Amniotic epithelial cell (primary cell): ENCODE measurements at regions not wholly inside any gene's neighbourhood (a gene's known extent, or its start where the extent isn't known, plus 50 kb on each side); places are given as distances from the start of the nearest gene placed in this dataset.

Experiments
- DNase-seq: peaks from one replicate; pipeline ENCODE4 v3.0.0-alpha.2; 2010; ENCODE audit warnings: low read depth

DNA sequence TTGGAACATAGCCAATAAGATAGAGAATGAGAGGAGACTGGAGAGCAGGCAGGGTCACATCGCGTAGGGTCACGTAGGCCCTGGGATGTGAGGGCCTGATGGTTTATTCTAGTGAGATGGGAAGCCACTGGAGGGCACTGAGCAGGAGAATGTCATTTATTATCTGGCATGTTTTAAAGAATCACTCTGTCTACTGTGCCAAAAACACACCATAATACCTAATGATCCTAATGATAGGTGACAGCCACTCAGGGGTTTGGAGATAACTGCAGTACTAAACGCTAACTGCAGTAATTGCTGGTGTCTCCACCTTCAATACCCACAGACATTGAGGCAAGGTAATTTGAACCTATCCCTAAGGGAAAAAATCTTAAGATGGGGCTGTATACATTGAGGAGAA is 185.4 kb downstream of the TTLL7 start:
- DNase-seq = no peak

DNA sequence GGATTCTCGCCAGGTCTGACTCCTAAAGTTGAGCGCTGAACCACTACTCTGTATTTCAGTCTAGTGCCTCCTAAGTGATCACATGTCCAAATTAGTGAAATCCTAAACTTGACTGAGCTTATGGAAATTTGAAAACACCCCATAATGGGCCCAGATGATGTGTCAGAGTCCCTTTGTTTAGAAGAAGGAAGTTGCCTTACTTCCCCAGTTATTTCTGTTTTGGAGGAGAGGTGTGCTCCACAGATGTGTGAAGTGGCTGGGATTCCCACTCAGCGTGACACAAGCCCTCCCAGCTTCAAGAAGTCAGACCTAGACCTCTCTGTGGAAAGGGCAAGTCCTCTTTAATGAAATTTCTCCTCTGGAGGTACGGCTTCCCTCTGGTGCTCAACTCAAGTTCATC is 188.8 kb downstream of the TTLL7 start:
- DNase-seq = no peak

DNA sequence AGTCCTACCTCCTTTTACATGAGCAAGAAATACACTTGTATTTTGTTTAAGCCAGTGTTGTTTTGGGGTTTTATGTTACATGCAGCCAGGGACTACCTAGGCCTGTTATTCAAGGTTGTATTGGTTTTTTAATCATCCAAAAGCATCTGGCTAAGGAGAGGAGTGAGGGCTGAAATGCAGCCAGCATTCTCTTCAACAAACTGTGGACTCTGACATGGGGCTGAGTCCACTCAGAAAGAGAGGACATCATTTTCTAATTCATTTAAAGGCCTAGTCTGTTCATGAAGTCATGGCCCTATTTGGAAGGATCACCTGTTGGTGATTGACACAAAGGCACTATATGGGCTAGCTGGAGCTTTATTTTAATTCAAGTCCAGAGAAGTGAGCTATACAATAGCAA is 190.4 kb downstream of the TTLL7 start:
- DNase-seq = no peak

DNA sequence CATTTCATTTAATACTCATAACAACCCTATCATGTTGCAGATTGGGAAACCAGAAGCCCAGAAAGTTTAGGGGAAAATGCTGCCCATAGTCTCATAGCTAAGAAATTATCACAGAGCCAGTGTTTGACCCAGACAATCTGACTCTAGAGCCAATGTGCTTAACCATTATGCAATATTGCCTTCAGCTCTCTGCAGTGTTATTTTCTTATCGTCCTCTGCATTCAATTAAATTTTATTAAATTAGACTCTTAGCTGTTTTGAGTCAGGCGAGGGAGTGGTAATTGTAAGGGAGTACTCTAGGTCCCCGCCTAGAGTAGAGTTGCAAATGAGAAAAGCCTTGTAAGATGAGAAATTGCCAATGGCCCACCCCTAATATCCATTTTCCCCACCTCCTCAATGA is 191.1 kb downstream of the TTLL7 start:
- DNase-seq = no peak

DNA sequence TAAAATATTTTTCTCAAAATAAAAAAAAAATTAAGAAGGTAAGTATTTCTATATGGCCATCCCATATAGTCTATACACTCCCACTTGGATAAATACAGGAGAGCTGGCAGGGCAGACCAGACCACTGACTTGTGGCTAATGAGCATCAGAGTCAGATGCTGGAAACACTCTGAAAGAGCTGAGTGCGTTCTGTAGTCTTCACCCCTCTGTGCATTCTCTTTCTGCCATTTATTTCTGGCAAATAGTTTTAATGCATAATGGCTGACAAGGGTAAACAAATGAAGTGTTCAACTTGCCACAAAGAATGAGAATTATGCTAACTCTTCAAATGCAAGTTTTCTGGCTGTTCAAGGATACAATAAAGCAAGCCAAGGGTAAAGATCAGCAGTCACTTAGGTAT is 191.7 kb downstream of the TTLL7 start:
- no peak for DNase-seq

DNA sequence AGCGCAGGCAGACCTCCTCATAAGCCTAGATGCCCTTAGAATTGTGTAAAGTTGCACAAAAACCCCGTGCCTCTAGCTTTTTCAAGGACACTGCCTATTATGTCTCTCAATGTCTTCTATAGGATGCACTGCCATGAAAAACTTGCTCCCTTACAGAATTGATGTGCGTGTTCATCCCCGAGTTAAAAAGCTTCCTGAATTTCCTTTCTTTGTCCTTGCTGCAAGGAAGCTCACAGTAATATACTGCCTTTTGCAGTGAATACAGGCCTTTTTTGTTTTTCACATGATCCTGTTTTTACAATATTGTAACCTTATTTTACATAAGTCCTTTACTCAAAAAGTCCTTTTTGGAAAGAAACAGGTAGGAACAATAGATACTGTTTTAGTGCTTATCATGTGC is 193.0 kb downstream of the TTLL7 start:
- DNase-seq = no peak

DNA sequence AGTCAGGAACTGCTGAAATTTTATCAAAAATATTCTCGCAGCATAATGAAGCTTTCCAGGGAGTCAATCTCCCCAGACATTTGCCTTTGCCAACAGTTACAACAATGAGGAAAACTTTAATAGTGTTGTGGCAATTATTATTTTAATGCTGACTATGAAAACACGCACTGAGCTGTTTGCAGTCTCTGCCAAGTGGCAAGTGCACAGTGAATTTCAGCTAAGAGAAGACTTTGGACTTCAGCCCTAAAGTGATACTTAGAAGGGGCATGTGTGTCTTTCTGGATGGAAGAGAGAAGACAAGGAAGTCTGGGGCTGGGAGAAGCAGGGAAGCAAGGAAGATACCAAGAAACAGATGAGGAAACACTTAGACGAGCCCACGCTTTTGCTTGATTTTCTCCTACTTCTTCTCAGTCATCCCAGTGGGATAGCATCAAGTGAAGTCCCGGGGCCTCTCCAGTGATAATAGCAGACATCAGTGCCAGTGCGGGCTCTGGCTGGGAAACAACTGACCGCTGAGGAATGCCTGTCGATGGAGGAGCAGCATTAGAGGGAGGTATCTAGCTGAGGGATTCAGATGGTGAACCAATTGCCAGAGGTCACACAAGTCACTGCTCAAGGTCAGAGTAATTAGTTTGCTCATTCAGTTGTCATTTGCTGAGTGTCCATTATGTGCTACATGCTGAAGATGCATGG is 196.3 kb downstream of the TTLL7 start:
- DNase-seq = no peak

DNA sequence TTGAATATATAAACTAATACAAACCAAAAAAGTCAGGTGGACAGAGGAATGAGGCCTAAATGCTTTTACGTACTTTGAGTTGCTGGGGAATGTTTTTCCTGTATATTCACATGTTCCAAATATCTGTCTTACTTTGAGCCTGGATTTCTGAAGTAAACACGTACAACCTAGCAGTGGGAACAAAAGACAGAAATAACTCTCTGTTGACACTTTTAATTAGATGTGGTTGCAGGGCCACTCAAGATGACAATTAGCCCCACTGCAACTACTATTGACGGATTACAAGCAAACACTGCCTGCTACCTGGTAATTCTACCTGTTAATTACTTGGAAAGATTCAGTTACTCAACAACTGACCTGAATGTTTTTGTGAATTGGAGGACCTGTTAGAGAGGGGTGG is 196.9 kb downstream of the TTLL7 start:
- DNase-seq = no peak

DNA sequence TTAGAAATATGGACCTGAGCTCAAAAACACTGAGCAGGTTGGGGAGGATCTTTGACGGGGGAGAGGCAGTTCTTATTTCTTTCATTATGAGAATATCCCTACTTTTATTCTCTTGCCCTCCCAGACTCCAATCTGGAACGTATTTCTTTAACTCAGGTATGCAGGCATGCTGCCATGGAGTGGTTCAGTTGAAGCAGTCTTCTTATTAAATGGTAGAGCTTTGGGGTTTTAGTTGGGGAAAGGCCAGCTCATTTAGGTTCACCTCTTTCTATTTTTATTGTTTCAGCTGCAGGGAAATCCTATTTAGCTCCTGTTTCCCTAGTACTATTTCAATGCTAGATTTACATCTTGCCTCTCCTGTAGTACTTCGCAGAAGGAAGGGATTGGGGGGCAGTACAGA is 198.9 kb downstream of the TTLL7 start:
- no peak for DNase-seq

DNA sequence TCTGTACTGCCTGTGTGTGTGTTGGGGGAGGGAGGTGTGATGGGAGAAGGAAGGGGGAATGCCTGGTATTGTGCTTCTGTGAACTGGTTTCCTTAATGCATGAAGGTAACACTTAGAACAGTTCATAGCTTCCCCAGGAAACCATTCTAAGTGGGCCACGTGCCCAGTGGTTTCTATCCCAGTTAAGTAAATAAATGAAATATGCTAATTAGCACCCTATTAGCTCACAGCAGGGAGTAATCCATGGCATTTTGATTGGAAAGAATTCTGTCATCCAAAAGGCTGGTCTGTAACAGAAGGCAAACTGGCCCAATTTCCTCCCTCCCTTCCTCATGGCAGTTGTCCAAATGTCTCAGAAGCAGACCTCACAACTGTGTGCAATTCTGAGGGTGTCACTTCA is 199.3 kb downstream of the TTLL7 start:
- no peak for DNase-seq

DNA sequence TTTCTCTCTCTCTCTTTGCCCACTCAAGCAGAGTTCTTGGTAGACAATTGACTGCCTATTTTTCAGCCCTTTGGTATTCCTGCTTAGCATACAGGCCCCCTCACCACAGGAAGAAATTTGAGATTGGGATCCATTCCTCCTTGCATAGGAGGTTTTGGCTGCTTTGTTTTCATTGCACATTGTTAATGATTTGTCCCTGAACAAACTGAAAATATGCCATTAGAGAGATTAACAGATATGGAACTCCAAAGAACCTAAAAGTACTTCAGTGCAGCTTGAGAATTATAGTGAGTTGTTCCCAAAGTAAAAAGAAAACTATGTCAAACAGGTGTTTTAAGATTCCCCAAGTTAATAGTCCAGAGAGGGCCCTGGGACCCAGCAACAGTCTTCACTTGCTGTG is 200.0 kb downstream of the TTLL7 start:
- no peak for DNase-seq

DNA sequence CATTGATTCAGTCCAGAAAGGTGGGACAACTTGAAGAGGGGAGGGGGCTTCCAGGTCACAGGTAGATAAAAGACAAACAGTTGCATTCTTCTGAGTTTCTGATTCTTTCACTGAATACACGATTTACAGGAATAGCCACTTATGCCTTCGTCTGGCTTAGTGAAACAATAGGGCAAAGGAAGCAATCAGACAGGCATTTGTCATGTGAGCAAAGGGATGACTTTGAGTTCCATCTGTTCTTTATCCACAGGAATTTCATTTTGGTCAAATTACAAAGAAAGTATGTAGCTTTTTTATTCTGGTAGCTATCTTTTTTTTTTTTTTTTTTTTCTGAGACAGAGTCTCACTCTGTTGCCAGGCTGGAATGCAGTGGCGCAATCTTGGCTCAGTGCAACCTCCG is 202.5 kb downstream of the TTLL7 start:
- DNase-seq = no peak

DNA sequence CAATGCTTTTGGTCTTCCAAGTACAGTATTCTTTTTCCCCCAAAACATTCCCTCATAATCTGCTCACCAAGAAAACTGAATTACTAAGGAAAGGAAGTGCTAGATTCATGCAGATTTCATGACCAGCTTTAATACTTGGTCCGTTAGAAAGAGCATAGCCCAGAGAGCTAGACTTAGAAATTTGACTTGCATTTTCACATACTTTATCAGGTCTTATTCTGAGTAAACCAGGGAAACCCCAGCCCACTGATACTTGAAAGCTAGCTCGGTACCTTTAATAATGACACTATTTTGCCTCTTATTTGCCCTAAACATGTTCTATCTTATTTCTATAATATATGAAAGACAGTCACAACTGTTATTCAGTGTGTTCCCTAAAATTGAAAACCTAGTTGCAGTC is 204.5 kb downstream of the TTLL7 start:
- no peak for DNase-seq

DNA sequence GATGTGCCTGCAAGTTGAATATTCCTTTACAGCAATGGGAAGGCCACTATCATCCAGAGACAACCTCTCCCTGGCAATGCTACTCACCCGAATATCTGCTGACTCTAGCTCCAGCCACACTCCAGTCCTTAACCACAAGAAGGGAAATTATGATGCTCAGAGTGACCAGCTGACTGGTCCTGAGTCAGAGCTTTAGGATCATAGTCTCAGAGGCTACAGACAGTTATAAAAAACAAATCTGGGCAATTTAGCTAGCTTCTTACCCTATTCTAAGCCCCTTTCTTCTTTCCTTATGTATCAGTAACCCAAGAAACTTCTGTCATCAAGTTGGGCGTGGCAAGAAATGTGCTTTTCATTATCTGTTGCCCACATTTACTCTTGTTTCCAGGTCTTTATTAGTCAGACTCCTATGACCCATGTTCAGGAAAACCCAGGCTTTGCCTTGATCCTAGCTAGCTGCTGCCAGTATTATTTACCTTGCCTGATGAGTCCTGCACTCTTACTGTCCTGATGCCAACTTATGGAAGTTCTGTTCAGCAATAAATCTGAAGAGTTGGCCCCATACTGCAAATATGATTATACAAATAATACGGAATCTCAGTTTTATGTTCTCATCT is 207.0 kb downstream of the TTLL7 start:
- DNase-seq = no peak

DNA sequence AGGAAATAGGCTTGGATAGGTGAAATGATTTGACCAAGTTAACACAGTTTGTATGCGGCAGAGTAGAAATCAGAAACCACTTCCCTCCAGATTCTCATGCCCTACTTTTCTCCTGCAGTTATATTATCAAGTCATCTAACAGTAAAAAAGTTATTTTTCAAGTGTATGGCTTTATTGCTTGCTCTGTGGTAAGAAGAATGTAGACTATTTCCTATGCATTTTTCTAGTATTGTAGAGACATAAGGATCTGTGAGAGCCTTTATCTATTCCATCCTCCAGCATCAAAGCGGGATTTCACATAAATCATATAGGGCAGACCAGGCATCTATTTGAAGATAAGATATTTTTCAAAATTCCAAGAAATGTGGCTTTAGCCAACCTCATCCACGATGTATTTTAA is 208.5 kb downstream of the TTLL7 start:
- no peak for DNase-seq

DNA sequence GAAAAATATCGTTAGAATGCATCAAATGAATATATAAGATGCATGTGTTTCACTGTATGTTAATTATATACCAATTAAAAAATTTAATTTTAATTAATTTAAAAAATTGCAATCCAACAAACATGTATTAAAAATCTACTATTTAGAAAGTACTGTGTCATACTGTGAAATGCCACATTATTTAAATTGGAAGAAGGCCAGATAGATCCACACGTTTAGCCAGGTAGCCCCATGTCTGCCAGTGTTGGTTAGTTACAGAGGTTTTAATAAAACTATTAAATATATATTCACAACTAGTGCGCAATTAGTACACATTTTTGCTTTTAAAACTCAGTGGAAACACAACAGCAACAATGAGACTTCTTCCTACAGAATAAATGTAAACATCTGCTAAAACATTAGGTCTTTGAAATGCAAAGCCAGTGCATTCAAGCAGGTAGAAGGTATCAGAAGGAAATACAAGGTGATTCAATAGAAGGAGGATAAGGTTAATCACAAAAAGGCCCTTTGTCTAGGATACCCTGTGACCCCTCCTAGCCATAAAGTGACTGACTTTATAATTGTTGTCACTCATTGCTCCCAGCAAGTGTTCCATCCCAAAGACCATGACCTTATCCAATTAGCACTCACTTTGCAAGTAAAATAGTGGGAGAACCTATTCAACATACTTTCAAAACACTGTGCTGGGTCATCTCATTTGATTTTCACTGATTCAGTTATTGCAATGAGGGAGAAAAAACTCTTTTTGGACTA is 211.5 kb downstream of the TTLL7 start:
- no peak for DNase-seq

DNA sequence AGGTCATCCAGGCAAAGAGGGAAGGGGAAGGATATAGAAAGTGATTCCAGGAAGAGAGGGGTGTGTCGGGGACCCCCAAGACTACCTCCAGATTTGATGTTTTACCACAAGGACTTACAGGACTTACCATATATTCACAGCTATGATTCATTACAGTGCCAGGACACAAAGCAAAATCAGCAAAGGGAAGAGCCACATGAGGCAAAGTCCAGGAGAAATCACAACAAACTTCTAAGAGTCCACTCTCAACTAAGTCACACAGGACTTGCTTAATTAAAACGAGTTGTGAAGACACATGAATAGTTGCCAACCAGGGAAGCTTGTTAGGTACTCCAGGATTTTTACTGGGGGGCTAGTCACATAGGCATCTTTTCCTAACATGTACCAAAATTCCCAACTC is 217.3 kb downstream of the TTLL7 start:
- DNase-seq = no peak

DNA sequence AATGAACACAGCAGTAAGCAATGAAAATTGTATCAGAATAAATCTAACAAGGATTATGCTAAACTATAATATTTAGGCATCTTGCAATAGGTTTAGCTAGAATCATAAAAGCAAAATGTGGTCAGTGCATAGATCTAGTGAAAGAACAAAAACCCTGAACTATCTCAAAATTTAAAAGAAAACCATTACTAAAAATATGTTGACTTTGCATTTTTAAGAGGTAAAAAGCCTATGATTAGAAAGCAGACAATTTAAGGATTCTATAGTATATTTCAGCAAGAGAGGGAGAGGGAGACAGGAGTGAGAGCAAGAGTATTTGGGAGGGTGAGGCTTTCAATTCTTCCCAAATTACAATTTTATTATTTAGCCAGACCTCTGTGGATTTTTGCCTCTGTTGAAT is 219.4 kb downstream of the TTLL7 start:
- no peak for DNase-seq

DNA sequence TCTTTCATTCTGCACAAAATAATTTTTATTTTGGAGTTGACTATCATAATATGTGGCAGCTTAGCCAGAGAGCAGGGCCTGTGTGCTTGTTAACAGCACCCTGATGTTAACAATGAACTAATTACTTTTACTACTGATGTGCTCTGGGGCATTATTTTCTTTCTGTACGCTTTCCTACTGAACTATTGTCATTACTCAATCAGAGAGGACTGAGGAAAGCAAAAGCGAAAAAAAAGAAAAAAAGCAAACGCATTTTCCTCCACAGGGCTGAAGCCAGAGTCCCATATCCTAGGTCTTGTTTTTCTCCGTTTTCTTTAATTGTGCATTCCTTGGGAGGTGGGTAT is 221.2 kb downstream of the TTLL7 start:
- DNase-seq = no peak

DNA sequence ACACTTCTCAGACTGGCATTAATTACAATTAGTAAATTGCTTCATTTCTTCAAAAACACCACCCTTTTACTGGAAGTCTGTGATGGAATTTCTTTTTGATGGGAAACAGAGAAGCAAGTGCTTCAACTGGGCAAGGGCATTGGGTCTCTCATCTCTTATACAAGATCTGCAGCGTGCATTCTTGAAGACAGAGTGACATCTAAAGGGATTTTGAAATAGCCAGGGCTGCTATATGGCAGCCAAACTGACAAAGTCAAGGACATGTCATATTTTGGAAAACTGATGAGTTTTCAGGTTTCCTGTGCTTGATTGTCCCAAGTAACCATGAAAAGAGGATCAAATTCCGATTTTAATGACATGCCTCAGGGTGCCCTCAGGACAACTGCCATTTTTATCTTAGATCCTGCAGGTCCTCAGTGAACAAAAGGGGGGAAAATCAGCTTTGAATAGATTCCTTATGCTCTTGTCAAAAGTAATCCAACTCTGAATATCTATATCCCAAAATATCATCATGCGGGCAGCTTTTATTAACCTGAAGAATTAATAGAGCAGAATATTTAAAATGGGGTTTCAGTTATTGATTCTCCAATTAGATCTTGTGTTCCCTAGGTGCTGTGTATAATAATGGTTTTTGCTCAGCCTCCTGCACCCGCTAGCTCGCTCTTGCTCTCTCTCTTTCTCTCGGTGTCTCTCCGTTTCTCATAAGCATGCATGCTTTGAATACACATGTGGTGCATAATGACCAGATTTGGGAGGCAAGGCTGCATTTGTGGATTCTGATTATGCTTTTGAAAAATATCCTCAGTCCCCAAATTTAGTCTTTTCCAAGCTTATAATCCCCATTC is 221.8 kb downstream of the TTLL7 start:
- no peak for DNase-seq

DNA sequence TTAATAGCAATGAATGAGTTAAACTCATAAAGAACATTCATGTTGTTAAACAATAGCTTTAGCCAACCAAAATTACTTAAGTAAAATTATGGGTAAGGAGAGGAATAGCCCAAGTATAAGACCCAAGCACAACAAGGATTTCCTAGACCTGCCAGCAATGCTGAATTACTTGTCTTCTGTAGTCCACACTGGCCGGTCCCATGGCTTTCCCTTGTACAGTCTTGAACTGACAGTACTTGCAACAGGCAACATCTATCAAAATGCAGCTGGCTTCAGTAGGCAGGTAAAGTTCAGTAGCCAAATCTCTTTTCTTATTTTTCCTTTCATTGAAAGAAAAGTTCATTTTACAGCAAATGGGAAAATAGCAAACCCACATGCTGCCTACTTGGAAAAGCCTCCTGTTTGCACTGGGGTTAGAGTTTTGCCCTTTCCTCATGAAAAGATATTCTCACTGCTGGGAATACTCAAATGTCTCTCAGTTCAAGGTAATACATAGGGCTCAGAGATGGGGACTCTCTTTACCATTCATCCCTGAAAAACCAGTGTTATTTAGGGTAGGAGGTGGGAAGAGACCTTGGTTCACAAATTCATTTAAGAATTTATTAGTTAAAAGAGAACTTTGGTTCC is 222.8 kb downstream of the TTLL7 start:
- DNase-seq = no peak

DNA sequence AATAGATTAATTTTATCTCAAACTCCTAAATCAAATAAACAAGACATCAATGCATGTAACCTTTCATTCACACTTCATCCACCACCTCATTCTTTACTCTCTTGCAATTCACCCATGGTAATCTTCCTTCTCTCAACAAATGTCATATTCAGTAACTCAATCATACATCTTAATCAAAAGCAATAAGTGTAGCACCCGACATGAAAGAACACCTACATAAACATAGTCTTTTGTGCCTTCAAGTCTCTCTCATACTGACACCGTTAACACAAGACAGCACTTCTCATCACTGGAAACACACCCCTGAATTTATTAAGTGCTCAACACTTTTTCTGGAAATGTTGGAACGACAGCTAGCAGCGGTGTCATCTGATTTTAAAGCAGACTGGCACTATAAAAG is 225.9 kb downstream of the TTLL7 start:
- no peak for DNase-seq
